Esophagus muscularis mucosa (tissue), 4 donors: ENCODE measurements at regions not wholly inside any gene's neighbourhood (a gene's known extent, or its start where the extent isn't known, plus 50 kb on each side); places are given as distances from the start of the nearest gene placed in this dataset.

ENCODE experiments used
- DNase-seq: peaks from one replicate; pipeline ENCODE4 v3.0.0-alpha.2; 2017; ENCODE audit errors: extremely low spot score
- H3K27ac ChIP-seq, 4 donors: fragments of 200-600 bp; sonication (generic); replicated peaks in 1 of 4; 1 replicate in 3 of 4; 2 replicates in 1 of 4; pipeline ENCODE4 v1.5.1; 2016 to 2019; ENCODE audit warnings: mild to moderate bottlenecking in 1 of 4
- H3K27me3 ChIP-seq, 4 donors: fragments of 200-600 bp; sonication (generic); one replicate each; pipeline versions ENCODE4 v1.5.1 to v1.6.0; 2016 to 2019
- H3K36me3 ChIP-seq, 4 donors: fragments of 200-600 bp; sonication (generic); one replicate each; pipeline ENCODE4 v1.5.1; 2016 to 2019
- H3K4me1 ChIP-seq, 4 donors: fragments of 200-600 bp; sonication (generic); one replicate each; pipeline ENCODE4 v1.5.1; 2016 to 2019
- H3K4me3 ChIP-seq, 4 donors: fragments of 200-600 bp; sonication (generic); 1 replicate in 2 of 4; 2 replicates in 2 of 4; pipeline ENCODE4 v1.5.1; 2016 to 2019; ENCODE audit warnings: mild to moderate bottlenecking in 4 of 4, moderate library complexity in 1 of 4
- H3K9me3 ChIP-seq, 4 donors: fragments of 200-600 bp; sonication (generic); 1 replicate in 3 of 4; 2 replicates in 1 of 4; pipeline ENCODE4 v1.5.1; 2016 to 2019
- EP300 ChIP-seq: sonication (generic); formaldehyde crosslinking; IDR thresholded peaks from one replicate; pipeline ENCODE4 v1.6.1; 2017; ENCODE audit warnings: antibody characterized with exemption
- POLR2A ChIP-seq: fragments of 450-650 bp; IDR thresholded peaks from one replicate; pipeline ENCODE4 v1.6.1; 2017; ENCODE audit warnings: antibody characterized with exemption, moderate library complexity, mild to moderate bottlenecking, low read depth
- POLR2AphosphoS5 ChIP-seq, 2 donors: sonication (generic); formaldehyde crosslinking; IDR thresholded peaks; one replicate each; pipeline ENCODE4 v1.6.1; 2017; ENCODE audit warnings: antibody characterized with exemption in 2 of 2
- WGBS: methylation state at CpG from one replicate; pipeline ENCODE4 v1.1.5; 2018; 5-methylcytosine and 5-hydroxymethylcytosine counted together
- intact Hi-C: fragments of 100-400 bp; cut with DNase I; formaldehyde crosslinking; loops from one replicate; pipeline ENCODE4 v1.15.1; 2023
- TF ChIP-seq, protein P1 (sequence below), 3 experiments: fragments of 200-600 bp in 2 of 3; fragments of 450-650 bp in 1 of 3; sonication (generic) in 2 of 3; IDR thresholded peaks; one replicate each; pipeline ENCODE4 v1.5.1; 2017 to 2019; ENCODE audit warnings: antibody characterized with exemption in 3 of 3, mild to moderate bottlenecking in 2 of 3, moderate library complexity in 1 of 3

DNA sequence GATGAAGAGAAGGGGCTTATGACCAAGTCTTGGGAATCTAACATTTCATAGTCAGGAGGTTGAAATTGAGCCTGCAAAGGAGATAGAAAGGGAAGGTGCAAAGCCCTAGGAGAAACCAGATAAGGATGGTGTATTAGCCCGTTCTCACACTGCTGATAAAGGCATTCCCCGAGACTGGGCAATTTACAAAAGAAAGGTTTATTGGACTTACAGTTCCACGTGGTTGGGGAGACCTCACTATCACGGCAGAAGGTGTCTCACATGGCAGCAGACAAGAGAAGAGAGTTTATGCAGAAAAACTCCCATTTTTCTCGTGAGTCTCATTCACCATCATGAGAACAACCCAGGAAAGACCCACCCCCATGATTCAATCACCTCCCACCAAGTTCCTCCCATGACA lies 129.5 kb upstream of the LNX1 start:
- Histone ChIP-seq H3K27me3 (no peaks in the 10 kb centered on the region), H3K27ac (no peak overlapping the region), H3K36me3 (no peaks in the 10 kb centered on the region), H3K4me3 (no peak overlapping the region), H3K4me1 (peaks cover 0 to 4% (median 0%) of the 10 kb centered on the region in 4 donors), H3K9me3 (no peaks in the 10 kb centered on the region)
- 85% methylated on average over 5 of the region's 5 CpGs for WGBS
- TF ChIP-seq POLR2A: no peak
- TF ChIP-seq POLR2AphosphoS5 (IDR thresholded peaks at IDR 0.05): no peak
- TF ChIP-seq, protein P1, sequence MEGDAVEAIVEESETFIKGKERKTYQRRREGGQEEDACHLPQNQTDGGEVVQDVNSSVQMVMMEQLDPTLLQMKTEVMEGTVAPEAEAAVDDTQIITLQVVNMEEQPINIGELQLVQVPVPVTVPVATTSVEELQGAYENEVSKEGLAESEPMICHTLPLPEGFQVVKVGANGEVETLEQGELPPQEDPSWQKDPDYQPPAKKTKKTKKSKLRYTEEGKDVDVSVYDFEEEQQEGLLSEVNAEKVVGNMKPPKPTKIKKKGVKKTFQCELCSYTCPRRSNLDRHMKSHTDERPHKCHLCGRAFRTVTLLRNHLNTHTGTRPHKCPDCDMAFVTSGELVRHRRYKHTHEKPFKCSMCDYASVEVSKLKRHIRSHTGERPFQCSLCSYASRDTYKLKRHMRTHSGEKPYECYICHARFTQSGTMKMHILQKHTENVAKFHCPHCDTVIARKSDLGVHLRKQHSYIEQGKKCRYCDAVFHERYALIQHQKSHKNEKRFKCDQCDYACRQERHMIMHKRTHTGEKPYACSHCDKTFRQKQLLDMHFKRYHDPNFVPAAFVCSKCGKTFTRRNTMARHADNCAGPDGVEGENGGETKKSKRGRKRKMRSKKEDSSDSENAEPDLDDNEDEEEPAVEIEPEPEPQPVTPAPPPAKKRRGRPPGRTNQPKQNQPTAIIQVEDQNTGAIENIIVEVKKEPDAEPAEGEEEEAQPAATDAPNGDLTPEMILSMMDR (IDR thresholded peaks at IDR 0.05): no peak
- TF ChIP-seq EP300: no peak
- DNase-seq: no peak
- intact Hi-C loops: no loop called here

DNA sequence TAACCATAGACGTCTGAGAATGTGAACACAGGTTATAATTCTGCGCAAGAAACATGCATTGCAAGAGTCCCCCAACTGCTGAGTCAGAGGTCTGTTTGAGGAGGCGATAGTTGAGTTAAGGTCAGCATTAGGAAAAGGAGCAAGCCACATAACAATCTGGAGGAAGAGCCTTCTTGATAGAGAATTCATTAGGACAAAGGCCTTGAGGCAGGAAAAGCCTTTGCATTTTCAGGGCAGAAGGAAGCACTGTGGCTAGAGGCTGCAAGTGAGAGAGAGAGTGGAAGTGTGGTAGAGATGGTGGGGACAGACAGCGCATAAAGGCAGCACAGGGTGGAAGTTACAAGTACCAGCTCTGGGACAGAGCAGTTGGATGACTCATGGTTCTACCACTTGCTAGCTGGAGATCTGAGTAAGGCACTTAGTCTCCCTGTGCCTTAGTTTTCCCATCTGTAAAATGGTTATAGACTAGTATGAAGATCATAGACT lies 125.8 kb upstream of the LNX1 start:
- no peak for DNase-seq
- intact Hi-C loops: no loop called here
- H3K36me3 ChIP-seq: no peaks in the 10 kb centered on the region
- H3K27me3 ChIP-seq: no peaks in the 10 kb centered on the region
- no peaks in the 10 kb centered on the region for H3K9me3 ChIP-seq
- H3K4me1 ChIP-seq: peaks cover 0 to 4% (median 0%) of the 10 kb centered on the region in 4 donors
- TF ChIP-seq EP300 (no peak), POLR2AphosphoS5 (IDR thresholded peaks at IDR 0.05) (no peak), POLR2A (no peak)
- TF ChIP-seq, protein P1 (IDR thresholded peaks at IDR 0.05): no peak
- no peak overlapping the region for H3K27ac ChIP-seq
- no peak overlapping the region for H3K4me3 ChIP-seq
- 71% methylated on average over 4 of the region's 4 CpGs for WGBS

DNA sequence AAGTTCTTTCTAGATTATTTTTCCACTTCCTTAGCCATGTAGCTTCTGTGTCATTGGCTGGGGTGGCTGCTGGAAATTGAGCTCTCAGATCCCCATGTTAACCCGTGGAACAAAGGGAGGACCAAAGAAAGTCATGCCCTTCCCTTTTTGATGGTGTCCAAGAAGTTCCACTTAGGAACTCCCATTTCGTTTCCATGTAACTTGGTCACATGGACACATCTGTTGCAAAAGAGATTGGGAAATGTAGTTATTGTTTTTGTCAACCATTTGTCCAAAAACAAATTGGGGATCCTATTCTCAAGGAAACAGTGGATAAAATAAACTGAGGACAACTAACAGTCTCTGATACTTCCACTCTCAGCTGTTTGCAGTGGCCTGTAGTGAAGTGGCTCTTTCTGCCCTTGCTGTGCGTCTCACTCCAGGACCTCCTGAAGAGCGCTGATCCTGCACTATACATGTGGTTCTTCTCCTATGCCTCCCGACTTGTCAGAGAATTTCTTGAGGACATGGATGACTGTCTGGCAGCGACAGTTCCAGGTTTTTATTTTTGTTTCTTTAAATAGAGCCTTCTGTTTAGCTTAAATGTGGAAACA lies 125.3 kb upstream of the LNX1 start:
- WGBS: 76% methylated on average over 6 of the region's 6 CpGs
- H3K4me1 ChIP-seq: peaks cover 0 to 4% (median 0%) of the 10 kb centered on the region in 4 donors
- no peak for DNase-seq
- TF ChIP-seq, protein P1 (IDR thresholded peaks at IDR 0.05): no peak
- TF ChIP-seq EP300 (no peak), POLR2AphosphoS5 (IDR thresholded peaks at IDR 0.05) (no peak), POLR2A (no peak)
- H3K36me3 ChIP-seq: no peaks in the 10 kb centered on the region
- H3K27me3 ChIP-seq: no peaks in the 10 kb centered on the region
- H3K4me3 ChIP-seq: no peak overlapping the region
- no peaks in the 10 kb centered on the region for H3K9me3 ChIP-seq
- H3K27ac ChIP-seq: peak overlapping the region in 1 of 4 donors; percentile 24
- intact Hi-C loops: no loop called here

DNA sequence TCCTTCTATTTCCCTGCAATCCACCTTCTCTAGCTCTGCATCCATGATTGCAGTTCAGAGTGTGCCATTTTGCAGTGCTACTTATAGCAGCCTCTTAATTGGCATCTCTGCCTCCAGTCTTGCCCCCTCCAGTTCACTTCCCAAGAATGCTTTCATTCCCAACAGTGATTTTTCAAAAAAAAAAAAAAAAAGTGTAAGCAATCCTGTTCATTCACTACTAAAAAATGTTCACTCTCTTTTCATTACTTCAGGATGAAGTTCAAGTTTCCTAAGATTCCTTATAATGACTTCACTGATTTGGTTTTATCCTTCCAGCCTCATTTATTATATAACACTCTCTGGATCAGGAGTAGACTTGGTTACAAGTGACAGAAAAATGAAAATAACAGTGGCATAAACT lies 124.7 kb upstream of the LNX1 start:
- H3K27me3 ChIP-seq: no peaks in the 10 kb centered on the region
- no peaks in the 10 kb centered on the region for H3K9me3 ChIP-seq
- peak; percentile 39 for DNase-seq
- peaks cover 0 to 4% (median 0%) of the 10 kb centered on the region in 4 donors for H3K4me1 ChIP-seq
- no peaks in the 10 kb centered on the region for H3K36me3 ChIP-seq
- no peak overlapping the region for H3K4me3 ChIP-seq
- peak overlapping the region in 1 of 4 donors; percentile 24 for H3K27ac ChIP-seq
- TF ChIP-seq POLR2AphosphoS5 (IDR thresholded peaks at IDR 0.05): no peak
- TF ChIP-seq, protein P1 (IDR thresholded peaks at IDR 0.05): no peak
- no peak for TF ChIP-seq POLR2A
- no peak for TF ChIP-seq EP300
- intact Hi-C loops: no loop called here
